HEK293 (cell line): ENCODE measurements at regions not wholly inside any gene's neighbourhood (a gene's known extent, or its start where the extent isn't known, plus 50 kb on each side); places are given as distances from the start of the nearest gene placed in this dataset.

Experiments used
- CTCF ChIA-PET: fragments of 350-600 bp; formaldehyde crosslinking; extraction: SDS; loops from one replicate; lab custom pipeline; 2021; ENCODE audit warnings: antibody characterized with exemption; lab: Yijun Ruan, JAX
- POLR2A ChIA-PET: fragments of 300-600 bp; formaldehyde crosslinking; extraction: SDS; loops from one replicate; lab custom pipeline; 2020; ENCODE audit warnings: antibody characterized with exemption, inconsistent platforms; lab: Yijun Ruan, JAX
- H3K27ac ChIP-seq: fragments of 200-500 bp; sonication (Bioruptor generic); 2 replicates; pipeline ENCODE4 v1.5.1; 2014; ENCODE audit warnings: low read depth, low read length, control low read depth, inconsistent platforms; ENCODE audit errors: extremely low read depth
- H3K36me3 ChIP-seq, 2 experiments: fragments of 200-500 bp in 1 of 2; sonication (Bioruptor generic) in 1 of 2; 1 replicate in 1 of 2; 2 replicates in 1 of 2; pipeline ENCODE4 v1.5.1; 2014 to 2017; ENCODE audit warnings: inconsistent platforms in 2 of 2, low read length in 2 of 2; ENCODE audit not compliant: control insufficient read depth in 2 of 2, insufficient read depth in 1 of 2
- H3K4me1 ChIP-seq: fragments of 200-500 bp; sonication (Bioruptor generic); 2 replicates; pipeline ENCODE4 v1.5.1; 2014; ENCODE audit warnings: mild to moderate bottlenecking, low read length, inconsistent platforms; ENCODE audit not compliant: control insufficient read depth, insufficient read depth
- H3K4me3 ChIP-seq: 2 replicates; pipeline ENCODE4 v1.5.1; 2011; ENCODE audit warnings: low read depth, mild to moderate bottlenecking, control low read depth, low read length, moderate library complexity
- H3K9me3 ChIP-seq: fragments of 200-500 bp; sonication (Bioruptor generic); 2 replicates; pipeline ENCODE4 v1.5.1; 2014; ENCODE audit warnings: low read depth, low read length, inconsistent platforms; ENCODE audit not compliant: control insufficient read depth, insufficient read depth
- FEZF1 ChIP-seq: fragments of 450-650 bp; formaldehyde crosslinking; IDR thresholded peaks from 2 replicates; pipeline ENCODE4 v1.5.1; 2016; ENCODE audit warnings: missing biosample characterization, missing genetic modification characterization
- GLIS1 ChIP-seq: fragments of 450-650 bp; formaldehyde crosslinking; IDR thresholded peaks from 2 replicates; pipeline ENCODE4 v1.5.1; 2016; ENCODE audit warnings: missing biosample characterization, missing genetic modification characterization
- KLF1 ChIP-seq: fragments of 450-650 bp; formaldehyde crosslinking; IDR thresholded peaks from 2 replicates; pipeline ENCODE4 v1.5.1; 2016; ENCODE audit warnings: missing biosample characterization, missing genetic modification characterization
- MYNN ChIP-seq: fragments of 450-650 bp; formaldehyde crosslinking; IDR thresholded peaks from 2 replicates; pipeline ENCODE4 v1.5.1; 2016; ENCODE audit warnings: missing biosample characterization, missing genetic modification characterization, borderline replicate concordance
- PBX3 ChIP-seq: sonication (generic); formaldehyde crosslinking; IDR thresholded peaks from 2 replicates; pipeline ENCODE4 v1.8.1; 2022; ENCODE audit warnings: mild to moderate bottlenecking, moderate library complexity, missing genetic modification reagents
- PRDM6 ChIP-seq: fragments of 450-650 bp; formaldehyde crosslinking; IDR thresholded peaks from 2 replicates; pipeline ENCODE4 v1.5.1; 2017; ENCODE audit warnings: missing biosample characterization, missing genetic modification characterization
- RBAK ChIP-seq: fragments of 450-650 bp; formaldehyde crosslinking; IDR thresholded peaks from 2 replicates; pipeline ENCODE4 v1.5.1; 2016; ENCODE audit warnings: missing biosample characterization, missing genetic modification characterization
- ZFP41 ChIP-seq: fragments of 450-650 bp; formaldehyde crosslinking; IDR thresholded peaks from 2 replicates; pipeline ENCODE4 v1.5.1; 2016; ENCODE audit warnings: missing biosample characterization, missing genetic modification characterization, borderline replicate concordance
- ZNF140 ChIP-seq: fragments of 450-650 bp; formaldehyde crosslinking; IDR thresholded peaks from 2 replicates; pipeline ENCODE4 v1.5.1; 2016; ENCODE audit warnings: missing biosample characterization, missing genetic modification characterization
- ZNF174 ChIP-seq: fragments of 450-650 bp; formaldehyde crosslinking; IDR thresholded peaks from 2 replicates; pipeline ENCODE4 v1.5.0; 2017; ENCODE audit warnings: missing biosample characterization, mild to moderate bottlenecking, missing genetic modification characterization
- ZNF19 ChIP-seq: fragments of 450-650 bp; formaldehyde crosslinking; IDR thresholded peaks from 2 replicates; pipeline ENCODE4; 2016; ENCODE audit warnings: missing biosample characterization, missing genetic modification characterization, low read depth
- ZNF214 ChIP-seq: fragments of 450-650 bp; formaldehyde crosslinking; IDR thresholded peaks from 2 replicates; pipeline ENCODE4 v1.5.1; 2017; ENCODE audit warnings: missing biosample characterization, mild to moderate bottlenecking, missing genetic modification characterization, borderline replicate concordance
- ZNF280C ChIP-seq: fragments of 450-650 bp; formaldehyde crosslinking; IDR thresholded peaks from 2 replicates; pipeline ENCODE4 v1.5.1; 2016; ENCODE audit warnings: missing biosample characterization, missing genetic modification characterization
- ZNF311 ChIP-seq: fragments of 450-650 bp; formaldehyde crosslinking; IDR thresholded peaks from 2 replicates; pipeline ENCODE4 v1.5.1; 2017; ENCODE audit warnings: missing biosample characterization, missing genetic modification characterization, borderline replicate concordance
- ZNF324 ChIP-seq: fragments of 450-650 bp; formaldehyde crosslinking; IDR thresholded peaks from 2 replicates; pipeline ENCODE4 v1.5.1; 2016; ENCODE audit warnings: missing biosample characterization, missing genetic modification characterization
- ZNF37A ChIP-seq: fragments of 450-650 bp; IDR thresholded peaks from 2 replicates; pipeline ENCODE4 v1.5.1; 2018; ENCODE audit warnings: missing biosample characterization, missing genetic modification characterization
- ZNF555 ChIP-seq: fragments of 450-650 bp; formaldehyde crosslinking; conservative IDR thresholded peaks from 2 replicates; pipeline ENCODE4 v1.5.1; 2017; ENCODE audit warnings: missing biosample characterization, mild to moderate bottlenecking, missing genetic modification characterization, inconsistent platforms
- ZNF558 ChIP-seq: fragments of 450-650 bp; formaldehyde crosslinking; IDR thresholded peaks from 2 replicates; pipeline ENCODE4 v1.5.1; 2016; ENCODE audit warnings: missing biosample characterization, missing genetic modification characterization
- ZNF600 ChIP-seq: fragments of 450-650 bp; formaldehyde crosslinking; IDR thresholded peaks from 2 replicates; pipeline ENCODE4 v1.5.1; 2016; ENCODE audit warnings: missing biosample characterization, missing genetic modification characterization
- ZNF654 ChIP-seq: fragments of 450-650 bp; formaldehyde crosslinking; IDR thresholded peaks from 2 replicates; pipeline ENCODE4 v1.5.1; 2016; ENCODE audit warnings: low read depth, missing biosample characterization, missing genetic modification characterization
- ZNF658 ChIP-seq: fragments of 450-650 bp; formaldehyde crosslinking; IDR thresholded peaks from 2 replicates; pipeline ENCODE4; 2016; ENCODE audit warnings: missing biosample characterization, missing genetic modification characterization
- ZNF677 ChIP-seq: fragments of 450-650 bp; IDR thresholded peaks from 2 replicates; pipeline ENCODE4 v1.5.0; 2018; ENCODE audit warnings: missing biosample characterization, mild to moderate bottlenecking, missing genetic modification characterization, moderate library complexity
- ZXDB ChIP-seq: fragments of 450-650 bp; formaldehyde crosslinking; IDR thresholded peaks from 2 replicates; pipeline ENCODE4 v1.5.1; 2016; ENCODE audit warnings: missing biosample characterization, missing genetic modification characterization
- TF ChIP-seq, protein P1 (sequence below): fragments of 450-650 bp; formaldehyde crosslinking; IDR thresholded peaks from 2 replicates; pipeline ENCODE4 v1.5.1; 2016; ENCODE audit warnings: missing biosample characterization, missing genetic modification characterization
- TF ChIP-seq, protein P2 (sequence below): fragments of 450-650 bp; formaldehyde crosslinking; IDR thresholded peaks from 2 replicates; pipeline ENCODE4 v1.5.1; 2016; ENCODE audit warnings: missing biosample characterization, missing genetic modification characterization, borderline replicate concordance

- TF ChIP-seq MYNN (tag by site-specific recombination) = no peak
- TF ChIP-seq ZNF174 (tag by site-specific recombination) = no peak
- TF ChIP-seq ZNF280C = no peak
- no peak for TF ChIP-seq ZNF324 (tag by site-specific recombination)
- TF ChIP-seq PRDM6 = no peak
- TF ChIP-seq ZNF600 (tag by site-specific recombination) = no peak
- TF ChIP-seq GLIS1 (tag by site-specific recombination) = no peak
Measured at GRCh38 chr3:148584438-148584837, 113.3 kb upstream of the AGTR1 start (continued).

DNA sequence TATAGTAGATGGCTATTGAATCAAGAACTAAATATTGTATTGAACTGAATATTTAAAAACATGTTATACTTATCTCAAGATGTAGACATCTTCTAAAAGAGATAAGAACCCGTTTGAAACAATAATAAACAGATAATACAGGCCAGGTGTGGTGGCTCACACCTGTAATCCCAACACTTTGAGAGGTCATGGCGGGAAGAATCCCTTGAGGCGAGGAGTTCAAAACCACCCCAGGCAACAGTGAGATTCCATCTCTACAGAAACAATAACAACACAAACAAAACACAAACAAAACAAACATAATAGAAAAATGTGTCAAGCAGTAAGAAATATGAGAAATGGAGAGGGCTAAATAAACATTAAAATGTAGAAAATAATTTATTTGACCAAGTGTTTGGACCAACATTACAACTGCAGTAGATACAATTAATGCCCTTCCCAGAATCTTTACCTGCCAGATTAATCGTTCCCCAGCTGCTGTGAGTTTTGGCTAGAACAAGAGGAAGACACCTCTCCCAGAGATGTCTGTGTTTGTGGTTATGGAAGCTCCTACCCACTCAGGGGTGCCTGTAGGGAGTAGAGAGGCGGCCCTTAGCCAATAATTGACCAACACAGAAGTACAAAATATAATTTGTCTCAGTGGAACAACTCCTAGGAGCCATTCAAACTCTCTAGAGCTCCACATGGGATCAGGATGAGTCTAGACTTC, 111.9 kb upstream of the AGTR1 start:
- no peak overlapping the region for H3K4me3 ChIP-seq
- CTCF ChIA-PET = no interaction called here
- H3K36me3 ChIP-seq = no peaks in the 10 kb centered on the region
- H3K27ac ChIP-seq = no peak overlapping the region
- no peak for TF ChIP-seq ZNF555 (tag by site-specific recombination)
- no peak for TF ChIP-seq ZNF558
- TF ChIP-seq, protein P1, sequence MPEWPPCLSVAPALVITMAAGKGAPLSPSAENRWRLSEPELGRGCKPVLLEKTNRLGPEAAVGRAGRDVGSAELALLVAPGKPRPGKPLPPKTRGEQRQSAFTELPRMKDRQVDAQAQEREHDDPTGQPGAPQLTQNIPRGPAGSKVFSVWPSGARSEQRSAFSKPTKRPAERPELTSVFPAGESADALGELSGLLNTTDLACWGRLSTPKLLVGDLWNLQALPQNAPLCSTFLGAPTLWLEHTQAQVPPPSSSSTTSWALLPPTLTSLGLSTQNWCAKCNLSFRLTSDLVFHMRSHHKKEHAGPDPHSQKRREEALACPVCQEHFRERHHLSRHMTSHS (tag by site-specific recombination) = no peak
- no peak for TF ChIP-seq ZNF677 (tag by site-specific recombination)
- no peak for TF ChIP-seq ZNF19 (tag by site-specific recombination)
- no peak for TF ChIP-seq ZNF140 (tag by site-specific recombination)
- TF ChIP-seq, protein P2, sequence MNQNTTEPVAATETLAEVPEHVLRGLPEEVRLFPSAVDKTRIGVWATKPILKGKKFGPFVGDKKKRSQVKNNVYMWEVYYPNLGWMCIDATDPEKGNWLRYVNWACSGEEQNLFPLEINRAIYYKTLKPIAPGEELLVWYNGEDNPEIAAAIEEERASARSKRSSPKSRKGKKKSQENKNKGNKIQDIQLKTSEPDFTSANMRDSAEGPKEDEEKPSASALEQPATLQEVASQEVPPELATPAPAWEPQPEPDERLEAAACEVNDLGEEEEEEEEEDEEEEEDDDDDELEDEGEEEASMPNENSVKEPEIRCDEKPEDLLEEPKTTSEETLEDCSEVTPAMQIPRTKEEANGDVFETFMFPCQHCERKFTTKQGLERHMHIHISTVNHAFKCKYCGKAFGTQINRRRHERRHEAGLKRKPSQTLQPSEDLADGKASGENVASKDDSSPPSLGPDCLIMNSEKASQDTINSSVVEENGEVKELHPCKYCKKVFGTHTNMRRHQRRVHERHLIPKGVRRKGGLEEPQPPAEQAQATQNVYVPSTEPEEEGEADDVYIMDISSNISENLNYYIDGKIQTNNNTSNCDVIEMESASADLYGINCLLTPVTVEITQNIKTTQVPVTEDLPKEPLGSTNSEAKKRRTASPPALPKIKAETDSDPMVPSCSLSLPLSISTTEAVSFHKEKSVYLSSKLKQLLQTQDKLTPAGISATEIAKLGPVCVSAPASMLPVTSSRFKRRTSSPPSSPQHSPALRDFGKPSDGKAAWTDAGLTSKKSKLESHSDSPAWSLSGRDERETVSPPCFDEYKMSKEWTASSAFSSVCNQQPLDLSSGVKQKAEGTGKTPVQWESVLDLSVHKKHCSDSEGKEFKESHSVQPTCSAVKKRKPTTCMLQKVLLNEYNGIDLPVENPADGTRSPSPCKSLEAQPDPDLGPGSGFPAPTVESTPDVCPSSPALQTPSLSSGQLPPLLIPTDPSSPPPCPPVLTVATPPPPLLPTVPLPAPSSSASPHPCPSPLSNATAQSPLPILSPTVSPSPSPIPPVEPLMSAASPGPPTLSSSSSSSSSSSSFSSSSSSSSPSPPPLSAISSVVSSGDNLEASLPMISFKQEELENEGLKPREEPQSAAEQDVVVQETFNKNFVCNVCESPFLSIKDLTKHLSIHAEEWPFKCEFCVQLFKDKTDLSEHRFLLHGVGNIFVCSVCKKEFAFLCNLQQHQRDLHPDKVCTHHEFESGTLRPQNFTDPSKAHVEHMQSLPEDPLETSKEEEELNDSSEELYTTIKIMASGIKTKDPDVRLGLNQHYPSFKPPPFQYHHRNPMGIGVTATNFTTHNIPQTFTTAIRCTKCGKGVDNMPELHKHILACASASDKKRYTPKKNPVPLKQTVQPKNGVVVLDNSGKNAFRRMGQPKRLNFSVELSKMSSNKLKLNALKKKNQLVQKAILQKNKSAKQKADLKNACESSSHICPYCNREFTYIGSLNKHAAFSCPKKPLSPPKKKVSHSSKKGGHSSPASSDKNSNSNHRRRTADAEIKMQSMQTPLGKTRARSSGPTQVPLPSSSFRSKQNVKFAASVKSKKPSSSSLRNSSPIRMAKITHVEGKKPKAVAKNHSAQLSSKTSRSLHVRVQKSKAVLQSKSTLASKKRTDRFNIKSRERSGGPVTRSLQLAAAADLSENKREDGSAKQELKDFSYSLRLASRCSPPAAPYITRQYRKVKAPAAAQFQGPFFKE (tag by site-specific recombination) = no peak
- TF ChIP-seq ZNF37A = no peak
- no peak for TF ChIP-seq ZNF658 (tag by site-specific recombination)
- no peak for TF ChIP-seq ZFP41
- no peak for TF ChIP-seq ZXDB (tag by site-specific recombination)
- no peak for TF ChIP-seq RBAK
- TF ChIP-seq KLF1 (tag by site-specific recombination) = no peak
- TF ChIP-seq ZNF174 (tag by site-specific recombination) = no peak
- no peak for TF ChIP-seq ZNF311 (tag by site-specific recombination)
- TF ChIP-seq ZNF654 (tag by site-specific recombination) = no peak
- TF ChIP-seq PBX3 (CRISPR knock-in tag) = no peak
- TF ChIP-seq ZNF214 (tag by site-specific recombination) = no peak
- TF ChIP-seq FEZF1 = no peak
- no peaks in the 10 kb centered on the region for H3K4me1 ChIP-seq
- POLR2A ChIA-PET = no interaction called here
- no peaks in the 10 kb centered on the region for H3K9me3 ChIP-seq
